IMR-90 (cell line): ENCODE measurements at regions not wholly inside any gene's neighbourhood (a gene's known extent, or its start where the extent isn't known, plus 50 kb on each side); places are given as distances from the start of the nearest gene placed in this dataset.

ENCODE experiments used
- ATAC-seq: fragments of 200-7000 bp; cut with Tn5 transposase; 2 replicates; pipeline ENCODE4 v1.9.1; 2020; ENCODE audit warnings: low read depth, mild to moderate bottlenecking, moderate library complexity
- BruUV-seq: library from RNA; stranded (reverse); fragments of 400-500 nt; replicated peaks from 2 replicates; lab custom pipeline; 2021; lab: Mats Ljungman, UMichigan
- CTCF ChIA-PET: fragments of 300-600 bp; formaldehyde crosslinking; extraction: SDS; loops from one replicate; lab custom pipeline; 2021; ENCODE audit warnings: antibody characterized with exemption; lab: Yijun Ruan, JAX
- POLR2A ChIA-PET: fragments of 300-600 bp; sonication (Branson Sonifier 250); formaldehyde crosslinking; loops from one replicate; lab custom pipeline; 2022; ENCODE audit warnings: antibody characterized with exemption; ENCODE audit not compliant: unreplicated experiment; lab: Charles Lee
- DNase-seq: peaks from one replicate; pipeline ENCODE4 v3.0.0; 2013
- H2AFZ ChIP-seq: replicated peaks from 2 replicates; pipeline ENCODE3; 2013; ENCODE audit warnings: low read length, mild to moderate bottlenecking; ENCODE audit not compliant: poor library complexity
- H2AK5ac ChIP-seq: 2 replicates; pipeline ENCODE4 v1.6.1; 2013; ENCODE audit warnings: low read depth, low read length, inconsistent platforms
- H2AK9ac ChIP-seq: replicated peaks from 2 replicates; pipeline ENCODE3; 2013; ENCODE audit warnings: mild to moderate bottlenecking, low read depth, low read length, moderate library complexity; ENCODE audit not compliant: poor library complexity
- H2BK120ac ChIP-seq: 2 replicates; pipeline ENCODE4 v1.6.1; 2013; ENCODE audit warnings: low read depth, low read length, inconsistent platforms
- H2BK15ac ChIP-seq: 3 replicates; pipeline ENCODE4 v1.6.1; 2013; ENCODE audit warnings: low read depth, low read length, inconsistent platforms
- H2BK20ac ChIP-seq: 2 replicates; pipeline ENCODE4 v1.6.1; 2013; ENCODE audit warnings: low read depth, mild to moderate bottlenecking, inconsistent platforms, low read length, moderate library complexity
- H2BK5ac ChIP-seq: 2 replicates; pipeline ENCODE4 v1.6.1; 2013; ENCODE audit warnings: mild to moderate bottlenecking, low read depth, low read length, inconsistent platforms; ENCODE audit not compliant: poor library complexity, severe bottlenecking
- H3K14ac ChIP-seq: replicated peaks from 2 replicates; pipeline ENCODE4 v1.6.1; 2013; ENCODE audit warnings: low read depth, low read length, inconsistent platforms
- H3K18ac ChIP-seq: 2 replicates; pipeline ENCODE4 v1.6.1; 2013; ENCODE audit warnings: low read depth, low read length, control low read depth
- H3K23ac ChIP-seq: 2 replicates; pipeline ENCODE4 v1.6.1; 2013; ENCODE audit warnings: low read depth, low read length, inconsistent platforms
- H3K27ac ChIP-seq: 2 replicates; pipeline ENCODE4 v1.5.1; 2013; ENCODE audit warnings: mild to moderate bottlenecking, control low read depth, low read length; ENCODE audit not compliant: insufficient read depth
- H3K27me3 ChIP-seq: 2 replicates; pipeline ENCODE4 v1.6.1; 2013; ENCODE audit warnings: low read length; ENCODE audit not compliant: control insufficient read depth, insufficient read depth
- H3K36me3 ChIP-seq: 2 replicates; pipeline ENCODE4 v1.6.1; 2013; ENCODE audit warnings: low read length, mixed read lengths; ENCODE audit not compliant: control insufficient read depth, insufficient read depth
- H3K4ac ChIP-seq: 2 replicates; pipeline ENCODE4 v1.6.1; 2013; ENCODE audit warnings: low read depth, low read length, inconsistent platforms
- H3K4me1 ChIP-seq: 2 replicates; pipeline ENCODE4 v1.6.1; 2013; ENCODE audit warnings: low read length, mixed read lengths; ENCODE audit not compliant: control insufficient read depth, insufficient read depth
- H3K4me2 ChIP-seq: 2 replicates; pipeline ENCODE4 v1.6.1; 2013; ENCODE audit warnings: low read depth, mild to moderate bottlenecking, control low read depth, low read length, moderate library complexity
- H3K4me3 ChIP-seq: 2 replicates; pipeline ENCODE4 v1.5.1; 2013; ENCODE audit warnings: low read depth, mild to moderate bottlenecking, control low read depth, low read length, moderate library complexity; ENCODE audit not compliant: insufficient read depth
- H3K56ac ChIP-seq: 2 replicates; pipeline ENCODE4 v1.6.1; 2013; ENCODE audit warnings: low read length, inconsistent platforms; ENCODE audit not compliant: insufficient read depth; ENCODE audit errors: extremely low read depth
- H3K79me1 ChIP-seq, 2 experiments: 2 replicates each; pipeline ENCODE4 v1.6.1; 2013; ENCODE audit warnings: low read length in 2 of 2, inconsistent platforms in 1 of 2, low read depth in 1 of 2
- H3K9ac ChIP-seq: 2 replicates; pipeline ENCODE4 v1.6.1; 2013; ENCODE audit warnings: low read depth, low read length, control low read depth
- H3K9me1 ChIP-seq: 2 replicates; pipeline ENCODE4 v1.6.1; 2013; ENCODE audit warnings: low read length, inconsistent platforms; ENCODE audit not compliant: insufficient read depth
- H3K9me3 ChIP-seq: 2 replicates; pipeline ENCODE4 v1.6.1; 2013; ENCODE audit warnings: low read length; ENCODE audit not compliant: control insufficient read depth, insufficient read depth
- H4K20me1 ChIP-seq: 2 replicates; pipeline ENCODE4 v1.6.1; 2013; ENCODE audit warnings: low read length, inconsistent platforms; ENCODE audit not compliant: insufficient read depth
- H4K5ac ChIP-seq: 2 replicates; pipeline ENCODE4 v1.6.1; 2013; ENCODE audit warnings: mild to moderate bottlenecking, low read depth, low read length, control low read depth
- H4K8ac ChIP-seq, 2 experiments: 2 replicates each; pipeline ENCODE4 v1.6.1; 2013; ENCODE audit warnings: low read depth in 2 of 2, low read length in 2 of 2, control low read depth in 1 of 2, inconsistent platforms in 1 of 2
- H4K91ac ChIP-seq: 2 replicates; pipeline ENCODE4 v1.6.1; 2013; ENCODE audit warnings: low read depth, low read length, inconsistent platforms; ENCODE audit not compliant: insufficient read depth
- BHLHE40 ChIP-seq: fragments of 150-350 bp; IDR thresholded peaks from 2 replicates; pipeline ENCODE4 v1.6.1; 2016; ENCODE audit warnings: mild to moderate bottlenecking, low read depth, low read length
- CEBPB ChIP-seq: IDR thresholded peaks from 2 replicates; pipeline ENCODE4 v1.6.1; 2012; ENCODE audit warnings: low read depth, low read length, improper control_type of control experiment
- CHD1 ChIP-seq: IDR thresholded peaks from 2 replicates; pipeline ENCODE4 v1.6.1; 2012; ENCODE audit warnings: low read depth, low read length, improper control_type of control experiment
- ELK1 ChIP-seq: fragments of 150-350 bp; IDR thresholded peaks from 2 replicates; pipeline ENCODE4 v1.6.1; 2016; ENCODE audit warnings: low read depth, mild to moderate bottlenecking, low read length, moderate library complexity, borderline replicate concordance
- FOS ChIP-seq: fragments of 150-350 bp; IDR thresholded peaks from 2 replicates; pipeline ENCODE4 v1.6.1; 2016; ENCODE audit warnings: low read depth, low read length
- MAFK ChIP-seq: IDR thresholded peaks from 2 replicates; pipeline ENCODE4 v1.6.1; 2012; ENCODE audit warnings: low read depth, low read length, improper control_type of control experiment
- MXI1 ChIP-seq: IDR thresholded peaks from 2 replicates; pipeline ENCODE4 v1.6.1; 2012; ENCODE audit warnings: low read depth, mild to moderate bottlenecking, low read length, moderate library complexity, borderline replicate concordance
- NFE2L2 ChIP-seq: fragments of 150-350 bp; IDR thresholded peaks from 2 replicates; pipeline ENCODE4 v1.6.1; 2016; ENCODE audit warnings: low read depth, mild to moderate bottlenecking, low read length
- POLR2A ChIP-seq: IDR thresholded peaks from 2 replicates; pipeline ENCODE4 v1.6.1; 2012; ENCODE audit warnings: mild to moderate bottlenecking, low read depth, low read length
- RAD21 ChIP-seq: IDR thresholded peaks from 2 replicates; pipeline ENCODE4 v1.6.1; 2012; ENCODE audit warnings: low read length, improper control_type of control experiment
- RCOR1 ChIP-seq: IDR thresholded peaks from 2 replicates; pipeline ENCODE4 v1.6.1; 2012; ENCODE audit warnings: mild to moderate bottlenecking, low read length, improper control_type of control experiment; ENCODE audit not compliant: insufficient replicate concordance
- RFX5 ChIP-seq: IDR thresholded peaks from 2 replicates; pipeline ENCODE4 v1.8.0; 2012; ENCODE audit warnings: low read depth, mild to moderate bottlenecking, low read length, moderate library complexity
- SMC3 ChIP-seq: fragments of 150-350 bp; IDR thresholded peaks from 2 replicates; pipeline ENCODE4 v1.6.1; 2016; ENCODE audit warnings: low read depth, mild to moderate bottlenecking, antibody characterized with exemption, low read length, moderate library complexity
- WGBS, 2 experiments: methylation state at CpG; one replicate each; pipeline versions ENCODE4 v1.1.5 to v1.1.7; 2013; ENCODE audit warnings: missing lambda C conversion rate in 2 of 2; ENCODE audit not compliant: insufficient read length in 1 of 2; ENCODE audit errors: extremely low coverage in 2 of 2; 5-methylcytosine and 5-hydroxymethylcytosine counted together
- dilution Hi-C: fragments of 300-500 bp; cut with HindIII; formaldehyde crosslinking; loops from one replicate; pipeline ENCODE4 v1.14.3; 2018; ENCODE audit warnings: low sequenced_read_pairs; ENCODE audit not compliant: unreplicated experiment
- in situ Hi-C: fragments of 300-500 bp; cut with MboI; formaldehyde crosslinking; loops from 3 replicates; pipeline ENCODE4 v1.14.3; 2019; ENCODE audit warnings: low sequenced_read_pairs, inconsistent platforms, mixed read lengths
- intact Hi-C: fragments of 100-400 bp; cut with micrococcal nuclease; formaldehyde crosslinking; loops from 2 replicates; pipeline ENCODE4 v1.10.0; 2022
- TF ChIP-seq, protein P1 (sequence below): conservative IDR thresholded peaks from 2 replicates; pipeline ENCODE4 v1.5.1; 2012; ENCODE audit warnings: mild to moderate bottlenecking, low read depth, low read length, improper control_type of control experiment
- TF ChIP-seq, protein P2 (sequence below): fragments of 150-350 bp; IDR thresholded peaks from 2 replicates; pipeline ENCODE4 v1.6.1; 2017; ENCODE audit warnings: mild to moderate bottlenecking, antibody characterized with exemption, low read length, low read depth

DNA sequence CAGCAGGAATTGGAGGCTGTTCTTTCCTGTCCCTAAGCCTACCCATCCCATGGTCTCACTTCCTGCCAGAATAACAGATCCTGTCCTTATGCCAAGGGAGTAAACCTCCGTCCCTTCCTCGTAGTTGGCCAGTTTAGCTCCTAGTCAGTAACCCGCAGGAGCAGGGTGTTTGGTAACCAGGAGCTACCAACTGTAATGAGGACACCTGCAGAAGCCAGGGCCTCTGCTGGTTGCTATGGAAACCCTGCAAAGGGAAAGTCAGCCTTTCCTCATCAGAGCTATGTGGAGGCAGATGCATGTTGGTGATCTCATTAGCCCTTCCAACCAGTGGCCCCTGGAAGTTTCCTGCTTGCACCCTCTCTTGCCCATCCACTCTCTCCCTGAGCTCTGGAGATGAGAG, 368.2 kb upstream of the SULF2 start:
- Histone ChIP-seq H3K4me1 (no peaks in the 10 kb centered on the region), H3K79me1 (no peaks in the 10 kb centered on the region), H3K56ac (no peak overlapping the region), H3K27ac (no peak overlapping the region), H3K36me3 (no peaks in the 10 kb centered on the region), H3K9ac (no peak overlapping the region), H2AK5ac (no peak overlapping the region), H3K9me1 (no peaks in the 10 kb centered on the region), H3K27me3 (no peaks in the 10 kb centered on the region; the same call in 1 of the 2 replicates), H3K4ac (no peak overlapping the region), H2BK20ac (no peak overlapping the region), H2AK9ac (no peak overlapping the region), H2BK15ac (no peak overlapping the region), H3K14ac (no peak overlapping the region), H3K18ac (no peak overlapping the region), H3K4me3 (no peak overlapping the region), H4K20me1 (no peaks in the 10 kb centered on the region), H4K91ac (no peak overlapping the region), H4K5ac (no peak overlapping the region), H2AFZ (no peak overlapping the region), H4K8ac (no peak overlapping the region), H3K23ac (no peak overlapping the region), H3K9me3 (peaks cover 9% of the 10 kb centered on the region; the same call in 1 of the 2 replicates), H2BK120ac (no peak overlapping the region), H3K4me2 (no peak overlapping the region), H2BK5ac (no peak overlapping the region)
- ATAC-seq (no peak), DNase-seq (no peak)
- no TSS peak for BruUV-seq
- dilution Hi-C loops (no loop called here), in situ Hi-C loops (no loop called here), intact Hi-C loops (no loop called here)
- no CpG with 5 or more reads among the region's 3 CpGs for WGBS, 2 experiments
- TF ChIP-seq MAFK (no peak), BHLHE40 (no peak), FOS (no peak), NFE2L2 (no peak), RFX5 (no peak), CEBPB (no peak), RAD21 (no peak), POLR2A (no peak), SMC3 (no peak), RCOR1 (no peak), CHD1 (no peak), ELK1 (no peak), MXI1 (no peak)
- TF ChIP-seq, protein P1, sequence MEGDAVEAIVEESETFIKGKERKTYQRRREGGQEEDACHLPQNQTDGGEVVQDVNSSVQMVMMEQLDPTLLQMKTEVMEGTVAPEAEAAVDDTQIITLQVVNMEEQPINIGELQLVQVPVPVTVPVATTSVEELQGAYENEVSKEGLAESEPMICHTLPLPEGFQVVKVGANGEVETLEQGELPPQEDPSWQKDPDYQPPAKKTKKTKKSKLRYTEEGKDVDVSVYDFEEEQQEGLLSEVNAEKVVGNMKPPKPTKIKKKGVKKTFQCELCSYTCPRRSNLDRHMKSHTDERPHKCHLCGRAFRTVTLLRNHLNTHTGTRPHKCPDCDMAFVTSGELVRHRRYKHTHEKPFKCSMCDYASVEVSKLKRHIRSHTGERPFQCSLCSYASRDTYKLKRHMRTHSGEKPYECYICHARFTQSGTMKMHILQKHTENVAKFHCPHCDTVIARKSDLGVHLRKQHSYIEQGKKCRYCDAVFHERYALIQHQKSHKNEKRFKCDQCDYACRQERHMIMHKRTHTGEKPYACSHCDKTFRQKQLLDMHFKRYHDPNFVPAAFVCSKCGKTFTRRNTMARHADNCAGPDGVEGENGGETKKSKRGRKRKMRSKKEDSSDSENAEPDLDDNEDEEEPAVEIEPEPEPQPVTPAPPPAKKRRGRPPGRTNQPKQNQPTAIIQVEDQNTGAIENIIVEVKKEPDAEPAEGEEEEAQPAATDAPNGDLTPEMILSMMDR, result no peak
- TF ChIP-seq, protein P2, sequence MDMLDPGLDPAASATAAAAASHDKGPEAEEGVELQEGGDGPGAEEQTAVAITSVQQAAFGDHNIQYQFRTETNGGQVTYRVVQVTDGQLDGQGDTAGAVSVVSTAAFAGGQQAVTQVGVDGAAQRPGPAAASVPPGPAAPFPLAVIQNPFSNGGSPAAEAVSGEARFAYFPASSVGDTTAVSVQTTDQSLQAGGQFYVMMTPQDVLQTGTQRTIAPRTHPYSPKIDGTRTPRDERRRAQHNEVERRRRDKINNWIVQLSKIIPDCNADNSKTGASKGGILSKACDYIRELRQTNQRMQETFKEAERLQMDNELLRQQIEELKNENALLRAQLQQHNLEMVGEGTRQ, result no peak
- ChIA-PET POLR2A (no interaction called here), CTCF (no interaction called here)
